Tibial nerve (tissue), 3 donors: ENCODE measurements at regions not wholly inside any gene's neighbourhood (a gene's known extent, or its start where the extent isn't known, plus 50 kb on each side); places are given as distances from the start of the nearest gene placed in this dataset.

Experiments used
- POLR2A ChIP-seq, 2 donors: fragments of 450-650 bp; IDR thresholded peaks; one replicate each; pipeline ENCODE4 v1.6.1; 2017; ENCODE audit warnings: antibody characterized with exemption in 2 of 2, mild to moderate bottlenecking in 2 of 2, moderate library complexity in 2 of 2
- TF ChIP-seq, protein P1 (sequence below), 5 experiments: fragments of 200-600 bp in 3 of 5; fragments of 450-650 bp in 2 of 5; sonication (generic) in 3 of 5; IDR thresholded peaks; one replicate each; pipeline ENCODE4 v1.5.1; 2016 to 2019; ENCODE audit warnings: antibody characterized with exemption in 5 of 5, mild to moderate bottlenecking in 3 of 5, moderate library complexity in 2 of 5

GRCh38 chr6:140436023-140436811 lies 1061.8 kb upstream of the CITED2 start:
- TF ChIP-seq, protein P1, sequence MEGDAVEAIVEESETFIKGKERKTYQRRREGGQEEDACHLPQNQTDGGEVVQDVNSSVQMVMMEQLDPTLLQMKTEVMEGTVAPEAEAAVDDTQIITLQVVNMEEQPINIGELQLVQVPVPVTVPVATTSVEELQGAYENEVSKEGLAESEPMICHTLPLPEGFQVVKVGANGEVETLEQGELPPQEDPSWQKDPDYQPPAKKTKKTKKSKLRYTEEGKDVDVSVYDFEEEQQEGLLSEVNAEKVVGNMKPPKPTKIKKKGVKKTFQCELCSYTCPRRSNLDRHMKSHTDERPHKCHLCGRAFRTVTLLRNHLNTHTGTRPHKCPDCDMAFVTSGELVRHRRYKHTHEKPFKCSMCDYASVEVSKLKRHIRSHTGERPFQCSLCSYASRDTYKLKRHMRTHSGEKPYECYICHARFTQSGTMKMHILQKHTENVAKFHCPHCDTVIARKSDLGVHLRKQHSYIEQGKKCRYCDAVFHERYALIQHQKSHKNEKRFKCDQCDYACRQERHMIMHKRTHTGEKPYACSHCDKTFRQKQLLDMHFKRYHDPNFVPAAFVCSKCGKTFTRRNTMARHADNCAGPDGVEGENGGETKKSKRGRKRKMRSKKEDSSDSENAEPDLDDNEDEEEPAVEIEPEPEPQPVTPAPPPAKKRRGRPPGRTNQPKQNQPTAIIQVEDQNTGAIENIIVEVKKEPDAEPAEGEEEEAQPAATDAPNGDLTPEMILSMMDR (IDR thresholded peaks at IDR 0.05), result no peak
- no peak for TF ChIP-seq POLR2A (IDR thresholded peaks at IDR 0.05)
